HepG2 (cell line): ENCODE measurements at regions not wholly inside any gene's neighbourhood (a gene's known extent, or its start where the extent isn't known, plus 50 kb on each side); places are given as distances from the start of the nearest gene placed in this dataset.
A peak's percentile ranks its signal among the peaks of the same experiment; 100 is the strongest.

ENCODE experiments used
- ATAC-seq: fragments of 200-7000 bp; cut with Tn5 transposase; 3 replicates; pipeline ENCODE4 v1.9.1; 2020; ENCODE audit warnings: mild to moderate bottlenecking, moderate library complexity
- BruUV-seq: library from RNA; stranded (reverse); fragments of 400-500 nt; replicated peaks from 2 replicates; lab custom pipeline; 2021; lab: Mats Ljungman, UMichigan
- CTCF ChIA-PET: fragments of 300-600 bp; formaldehyde crosslinking; extraction: SDS; loops from one replicate; lab custom pipeline; 2021; ENCODE audit warnings: low total read pairs, inconsistent platforms, low intra/inter-chr PET ratio; lab: Yijun Ruan, JAX
- POLR2A ChIA-PET: fragments of 350-600 bp; sonication (Branson Sonifier 250); formaldehyde crosslinking; loops from one replicate; lab custom pipeline; 2020; ENCODE audit warnings: antibody characterized with exemption, inconsistent platforms; lab: Yijun Ruan, JAX
- DNase-seq: peaks from one replicate; pipeline ENCODE4 v3.0.0-alpha.2; 2015; ENCODE audit warnings: low spot score
- FAIRE-seq: peaks from 3 replicates; lab custom pipeline; 2011; peaks lifted over from hg19 to GRCh38; lab: Jason Lieb, UNC
- H2AFZ ChIP-seq: one replicate; pipeline ENCODE4 v1.6.1; 2011; ENCODE audit warnings: low read length, inconsistent platforms
- H3K27ac ChIP-seq: fragments of 300-600 bp; 3 replicates; pipeline ENCODE4 v1.8.0; 2011; ENCODE audit warnings: mixed run types, mild to moderate bottlenecking, mixed read lengths, low read length, inconsistent platforms; ENCODE audit not compliant: insufficient read depth; ENCODE audit errors: extremely low read length
- H3K27me3 ChIP-seq, 2 experiments: fragments of 200-600 bp in 1 of 2; 2 replicates in 1 of 2; 3 replicates in 1 of 2; pipeline versions ENCODE4 v1.6.0 to v1.8.0; 2011; ENCODE audit warnings: low read length in 2 of 2, mild to moderate bottlenecking in 2 of 2, moderate library complexity in 2 of 2, inconsistent platforms in 1 of 2; ENCODE audit not compliant: insufficient read depth in 2 of 2, control insufficient read depth in 1 of 2
- H3K36me3 ChIP-seq, 2 experiments: fragments of 200-600 bp in 1 of 2; replicated peaks in 1 of 2; 2 replicates in 1 of 2; 3 replicates in 1 of 2; pipeline versions ENCODE4 v1.5.1 to v1.8.0; 2011; ENCODE audit warnings: low read length in 2 of 2, inconsistent platforms in 1 of 2; ENCODE audit not compliant: insufficient read depth in 2 of 2, control insufficient read depth in 1 of 2
- H3K4me1 ChIP-seq: 2 replicates; pipeline ENCODE4 v1.5.1; 2012; ENCODE audit warnings: low read length, inconsistent platforms; ENCODE audit not compliant: insufficient read depth
- H3K4me2 ChIP-seq: 2 replicates; pipeline ENCODE4 v1.6.0; 2011; ENCODE audit warnings: low read depth, low read length, inconsistent platforms
- H3K4me3 ChIP-seq, 3 experiments: fragments of 200-600 bp in 1 of 3; sonication (generic), shearing (Covaris generic) in 1 of 3; replicated peaks in 1 of 3; 2 replicates each; pipeline ENCODE4 v1.5.1; 2011 to 2016; ENCODE audit warnings: low read length in 3 of 3, inconsistent platforms in 2 of 3, low read depth in 2 of 3, mild to moderate bottlenecking in 2 of 3, control low read depth in 1 of 3, mixed read lengths in 1 of 3; ENCODE audit not compliant: insufficient read depth in 1 of 3
- H3K79me2 ChIP-seq: one replicate; pipeline ENCODE4 v1.6.1; 2011; ENCODE audit warnings: low read length, inconsistent platforms; ENCODE audit not compliant: insufficient read depth
- H3K9ac ChIP-seq: 2 replicates; pipeline ENCODE4 v1.6.0; 2011; ENCODE audit warnings: mild to moderate bottlenecking, low read depth, low read length, inconsistent platforms; ENCODE audit not compliant: insufficient read depth
- H3K9me3 ChIP-seq: 2 replicates; pipeline ENCODE4 v1.5.1; 2012; ENCODE audit warnings: mild to moderate bottlenecking, low read length
- H4K20me1 ChIP-seq: 2 replicates; pipeline ENCODE4 v1.6.0; 2011; ENCODE audit warnings: inconsistent platforms, mild to moderate bottlenecking, low read length, moderate library complexity; ENCODE audit not compliant: insufficient read depth
- EHMT2 ChIP-seq: fragments of 200-600 bp; sonication (generic); IDR thresholded peaks from 2 replicates; pipeline ENCODE4 v1.7.0; 2017; ENCODE audit warnings: antibody characterized with exemption, low read depth, low read length, borderline replicate concordance
- GABPA ChIP-seq, 2 experiments: IDR thresholded peaks; 2 replicates each; pipeline ENCODE4 v1.6.1; 2011 to 2016; ENCODE audit warnings: low read depth in 2 of 2, low read length in 1 of 2, missing biosample characterization in 1 of 2, missing genetic modification characterization in 1 of 2
- GABPB1 ChIP-seq: IDR thresholded peaks from 2 replicates; pipeline ENCODE4 v1.6.1; 2016; ENCODE audit warnings: mild to moderate bottlenecking, missing genetic modification reagents, moderate library complexity, missing compliant biosample characterization
- HDAC1 ChIP-seq: sonication (generic); formaldehyde crosslinking; IDR thresholded peaks from 2 replicates; pipeline ENCODE4 v1.5.1; 2020; ENCODE audit warnings: mild to moderate bottlenecking, missing genetic modification reagents
- HNF4A ChIP-seq: sonication (generic); formaldehyde crosslinking; IDR thresholded peaks from 2 replicates; pipeline ENCODE4 v1.4.0; 2020; ENCODE audit warnings: missing genetic modification reagents
- LCORL ChIP-seq, 2 experiments: fragments of 450-650 bp in 1 of 2; sonication (generic) in 1 of 2; formaldehyde crosslinking in 1 of 2; IDR thresholded peaks; 2 replicates each; pipeline versions ENCODE4 v1.5.0 to v1.6.1; 2017 to 2020; ENCODE audit warnings: antibody characterized with exemption in 1 of 2, missing genetic modification reagents in 1 of 2
- MAFF ChIP-seq: IDR thresholded peaks from 2 replicates; pipeline ENCODE4 v1.6.1; 2011; ENCODE audit warnings: low read depth, low read length, improper control_type of control experiment
- MAFK ChIP-seq, 2 experiments: IDR thresholded peaks in 1 of 2; conservative IDR thresholded peaks in 1 of 2; 2 replicates each; pipeline ENCODE4 v1.6.1; 2011; ENCODE audit warnings: improper control_type of control experiment in 2 of 2, low read length in 2 of 2
- TEAD3 ChIP-seq: optimal IDR thresholded peaks from 2 replicates; pipeline ENCODE3; 2016; ENCODE audit warnings: borderline replicate concordance
- ZC3H4 ChIP-seq: sonication (generic); formaldehyde crosslinking; IDR thresholded peaks from 2 replicates; pipeline ENCODE4 v1.4.0; 2020; ENCODE audit warnings: missing genetic modification reagents, borderline replicate concordance
- ZNF292 ChIP-seq: sonication (generic); formaldehyde crosslinking; IDR thresholded peaks from 2 replicates; pipeline ENCODE4 v1.8.1; 2022; ENCODE audit warnings: mild to moderate bottlenecking, low read depth, missing genetic modification reagents, borderline replicate concordance
- ZNF607 ChIP-seq: sonication (generic); formaldehyde crosslinking; IDR thresholded peaks from 2 replicates; pipeline ENCODE4 v1.5.1; 2020; ENCODE audit warnings: missing genetic modification reagents, mild to moderate bottlenecking, borderline replicate concordance
- ZNF776 ChIP-seq: sonication (generic); formaldehyde crosslinking; IDR thresholded peaks from 2 replicates; pipeline ENCODE4 v1.4.0; 2020; ENCODE audit warnings: mild to moderate bottlenecking, missing genetic modification reagents
- WGBS: methylation state at CpG from one replicate; pipeline ENCODE4 v1.1.6; 2017; ENCODE audit warnings: low lambda C conversion rate; 5-methylcytosine and 5-hydroxymethylcytosine counted together
- in situ Hi-C: cut with HindIII; loops from 2 replicates; pipeline ENCODE4 v1.10.0; 2017; ENCODE audit warnings: low pct_unique_long_range_greater_than_20kb; ENCODE audit not compliant: extremely low pct_ligation_motif_present
- intact Hi-C: fragments of 100-400 bp; cut with micrococcal nuclease; formaldehyde crosslinking; loops from one replicate; pipeline ENCODE4 v1.10.0; 2022; ENCODE audit not compliant: unreplicated experiment
- TF ChIP-seq, protein P1 (sequence below): sonication (generic); formaldehyde crosslinking; IDR thresholded peaks from 2 replicates; pipeline ENCODE4 v1.4.0; 2020; ENCODE audit warnings: mild to moderate bottlenecking, missing genetic modification reagents, borderline replicate concordance
- TF ChIP-seq, protein P2 (sequence below): sonication (generic); formaldehyde crosslinking; IDR thresholded peaks from 2 replicates; pipeline ENCODE4 v1.5.0; 2020; ENCODE audit warnings: mild to moderate bottlenecking, missing genetic modification reagents

GRCh38 chr6:169035385-169036240 lies 218.0 kb downstream of the THBS2 start:
- Histone ChIP-seq H3K27ac (no peak overlapping the region), H4K20me1 (no peaks in the 10 kb centered on the region), H3K9ac (no peak overlapping the region), H3K4me2 (no peak overlapping the region), H3K36me3 (no peaks in the 10 kb centered on the region), H2AFZ (no peak overlapping the region), H3K4me3 (no peak overlapping the region), H3K4me1 (no peaks in the 10 kb centered on the region), H3K79me2 (no peaks in the 10 kb centered on the region), H3K9me3 (peaks cover 15% of the 10 kb centered on the region), H3K27me3 (peaks cover 2 to 18% of the 10 kb centered on the region in 2 experiments; a peak in 3 of 5 replicates)
- 5% methylated on average over 8 of the region's 8 CpGs for WGBS
- TF ChIP-seq, protein P1, sequence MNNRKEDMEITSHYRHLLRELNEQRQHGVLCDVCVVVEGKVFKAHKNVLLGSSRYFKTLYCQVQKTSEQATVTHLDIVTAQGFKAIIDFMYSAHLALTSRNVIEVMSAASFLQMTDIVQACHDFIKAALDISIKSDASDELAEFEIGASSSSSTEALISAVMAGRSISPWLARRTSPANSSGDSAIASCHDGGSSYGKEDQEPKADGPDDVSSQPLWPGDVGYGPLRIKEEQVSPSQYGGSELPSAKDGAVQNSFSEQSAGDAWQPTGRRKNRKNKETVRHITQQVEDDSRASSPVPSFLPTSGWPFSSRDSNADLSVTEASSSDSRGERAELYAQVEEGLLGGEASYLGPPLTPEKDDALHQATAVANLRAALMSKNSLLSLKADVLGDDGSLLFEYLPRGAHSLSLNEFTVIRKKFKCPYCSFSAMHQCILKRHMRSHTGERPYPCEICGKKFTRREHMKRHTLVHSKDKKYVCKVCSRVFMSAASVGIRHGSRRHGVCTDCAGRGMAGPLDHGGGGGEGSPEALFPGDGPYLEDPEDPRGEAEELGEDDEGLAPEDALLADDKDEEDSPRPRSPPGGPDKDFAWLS (CRISPR knock-in tag): no peak
- TF ChIP-seq TEAD3: peak; percentile 28
- TF ChIP-seq EHMT2: no peak
- peak; percentile 65 for TF ChIP-seq MAFF
- TF ChIP-seq, protein P2, sequence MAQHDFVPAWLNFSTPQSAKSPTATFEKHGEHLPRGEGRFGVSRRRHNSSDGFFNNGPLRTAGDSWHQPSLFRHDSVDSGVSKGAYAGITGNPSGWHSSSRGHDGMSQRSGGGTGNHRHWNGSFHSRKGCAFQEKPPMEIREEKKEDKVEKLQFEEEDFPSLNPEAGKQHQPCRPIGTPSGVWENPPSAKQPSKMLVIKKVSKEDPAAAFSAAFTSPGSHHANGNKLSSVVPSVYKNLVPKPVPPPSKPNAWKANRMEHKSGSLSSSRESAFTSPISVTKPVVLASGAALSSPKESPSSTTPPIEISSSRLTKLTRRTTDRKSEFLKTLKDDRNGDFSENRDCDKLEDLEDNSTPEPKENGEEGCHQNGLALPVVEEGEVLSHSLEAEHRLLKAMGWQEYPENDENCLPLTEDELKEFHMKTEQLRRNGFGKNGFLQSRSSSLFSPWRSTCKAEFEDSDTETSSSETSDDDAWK (CRISPR knock-in tag): no peak
- no peak for TF ChIP-seq GABPA (IDR thresholded peaks at IDR 0.05; ENCODE audit: low read depth, low read length)
- peak; percentile 44; the same call in 1 of the 2 replicates for TF ChIP-seq GABPA (CRISPR knock-in tag; IDR thresholded peaks at IDR 0.05; ENCODE audit: low read depth)
- TF ChIP-seq GABPB1 (CRISPR knock-in tag): no peak; the same call in 1 of the 2 replicates
- TF ChIP-seq LCORL (IDR thresholded peaks at IDR 0.05): no peak
- 0 out of 2 replicates have a peak, but pooled peaks have one; percentile 17 for TF ChIP-seq LCORL (CRISPR knock-in tag; IDR thresholded peaks at IDR 0.05)
- TF ChIP-seq ZNF292 (CRISPR knock-in tag): peak; percentile 37; the same call in 1 of the 2 replicates
- TF ChIP-seq HDAC1 (CRISPR knock-in tag): no peak
- TF ChIP-seq ZNF607: no peak
- TF ChIP-seq MAFK (conservative IDR thresholded peaks at IDR 0.05 in 1 of 2, IDR thresholded peaks at IDR 0.05 in 1 of 2; ENCODE audit: low read length in 2 of 2): peak; percentile 72 to 88
- 0 out of 2 replicates have a peak, but pooled peaks have one; percentile 16 for TF ChIP-seq HNF4A
- TF ChIP-seq ZNF776 (CRISPR knock-in tag): no peak
- no peak for TF ChIP-seq ZC3H4 (CRISPR knock-in tag)
- BruUV-seq: no TSS peak
- CTCF ChIA-PET: no interaction called here
- no peak for DNase-seq
- peak; percentile 99 for ATAC-seq
- no peak for FAIRE-seq
- POLR2A ChIA-PET: no interaction called here
- in situ Hi-C loops (no loop called here), intact Hi-C loops (no loop called here)
